ENCODE measurements at regions not wholly inside any gene's neighbourhood (a gene's known extent, or its start where the extent isn't known, plus 50 kb on each side); places are given as distances from the start of the nearest gene placed in this dataset.
A peak's percentile ranks its signal among the peaks of the same experiment; 100 is the strongest.

- DNase-seq (no peak), ATAC-seq (replicated peaks) (no peak)
- Mint-ChIP-seq H3K4me1 (ENCODE audit: low read depth in 2 of 2) (peaks cover 0 to 15% of the 10 kb centered on the region in 2 donors), H3K36me3 (ENCODE audit: insufficient read depth) (no peaks in the 10 kb centered on the region), H3K4me3 (no peak overlapping the region), H3K27me3 (peaks cover 0 to 27% of the 10 kb centered on the region in 2 donors), H3K9me3 (no peaks in the 10 kb centered on the region), H3K27ac (peak overlapping the region; percentile 44 to 61)
Observed at GRCh38 chr5:109468288-109468676, 58.5 kb upstream of the PJA2 start.

- Mint-ChIP-seq H3K36me3 (ENCODE audit: insufficient read depth) (no peaks in the 10 kb centered on the region), H3K27me3 (peaks cover 0 to 16% of the 10 kb centered on the region in 2 donors), H3K9me3 (no peaks in the 10 kb centered on the region), H3K27ac (no peak overlapping the region), H3K4me3 (no peak overlapping the region), H3K4me1 (ENCODE audit: low read depth in 2 of 2) (peaks cover 0 to 15% of the 10 kb centered on the region in 2 donors)
- DNase-seq (no peak), ATAC-seq (replicated peaks) (no peak)
Observed at GRCh38 chr5:109467058-109467457, 57.3 kb upstream of the PJA2 start.

All from effector memory CD8-positive, alpha-beta T cell (primary cell).